CD4-positive, alpha-beta T cell treated with Interleukin-4 for 1 hour (primary cell): ENCODE measurements at regions not wholly inside any gene's neighbourhood (a gene's known extent, or its start where the extent isn't known, plus 50 kb on each side); places are given as distances from the start of the nearest gene placed in this dataset.

ENCODE experiments used
- DNase-seq, 2 donors: peaks; one replicate each; pipeline ENCODE4 v3.0.0-alpha.2; 2020 to 2022

- no peak for DNase-seq
Observed at GRCh38 chr4:80145739-80146138, 51.6 kb upstream of the PRDM8 start.

- no peak for DNase-seq
Observed at GRCh38 chr4:80144676-80145470, 52.4 kb upstream of the PRDM8 start.

GRCh38 chr4:80143307-80143679, 54.0 kb upstream of the PRDM8 start:
- DNase-seq = no peak

- no peak for DNase-seq
Observed at GRCh38 chr4:80142394-80143306, 54.7 kb upstream of the PRDM8 start.

- no peak for DNase-seq
Observed at GRCh38 chr4:80141543-80141942, 55.8 kb upstream of the PRDM8 start.

GRCh38 chr4:80140194-80140593, 57.1 kb upstream of the PRDM8 start:
- no peak for DNase-seq

- DNase-seq = no peak
Observed at GRCh38 chr4:80139671-80140070, 57.6 kb upstream of the PRDM8 start.

- peak; percentile 55 to 67 for DNase-seq
Observed at GRCh38 chr4:80138551-80139538, 58.5 kb upstream of the PRDM8 start.

- DNase-seq = no peak
Observed at GRCh38 chr4:80137631-80138030, 59.7 kb upstream of the PRDM8 start.

GRCh38 chr4:80136270-80136669, 61.0 kb upstream of the PRDM8 start:
- no peak for DNase-seq

GRCh38 chr4:80135702-80136058, 61.6 kb upstream of the PRDM8 start:
- no peak for DNase-seq

- DNase-seq = no peak
Observed at GRCh38 chr4:80134936-80135701, 62.1 kb upstream of the ANTXR2 start.

- no peak for DNase-seq
Observed at GRCh38 chr4:80133240-80133783, 60.3 kb upstream of the ANTXR2 start.

- no peak for DNase-seq
Observed at GRCh38 chr4:80129785-80130184, 56.8 kb upstream of the ANTXR2 start.

- DNase-seq = peak in 1 of 2 donors; percentile 30
Observed at GRCh38 chr4:80128941-80129340, 55.9 kb upstream of the ANTXR2 start.

- DNase-seq = no peak
Observed at GRCh38 chr4:80127870-80128419, 54.9 kb upstream of the ANTXR2 start.

GRCh38 chr4:80126435-80126834, 53.4 kb upstream of the ANTXR2 start:
- no peak for DNase-seq

GRCh38 chr4:80125252-80126177, 52.5 kb upstream of the ANTXR2 start:
- DNase-seq = peak; percentile 54 to 79

- DNase-seq = no peak
Observed at GRCh38 chr4:80124246-80125211, 51.5 kb upstream of the ANTXR2 start.
